Fibroblast of pulmonary artery (primary cell): ENCODE measurements at regions not wholly inside any gene's neighbourhood (a gene's known extent, or its start where the extent isn't known, plus 50 kb on each side); places are given as distances from the start of the nearest gene placed in this dataset.

Source experiments
- DNase-seq: peaks from one replicate; pipeline ENCODE4 v3.0.0-alpha.2; 2010; ENCODE audit warnings: low read depth
- H3K4me3 ChIP-seq: replicated peaks from 2 replicates; pipeline ENCODE4 v1.5.1; 2011; ENCODE audit warnings: low read depth, mild to moderate bottlenecking, control low read depth, low read length, moderate library complexity
- TF ChIP-seq, protein P1 (sequence below): IDR thresholded peaks from 2 replicates; pipeline ENCODE4 v1.5.1; 2011; ENCODE audit warnings: mild to moderate bottlenecking, control low read depth, low read length, inconsistent platforms; ENCODE audit errors: missing control alignments

DNA sequence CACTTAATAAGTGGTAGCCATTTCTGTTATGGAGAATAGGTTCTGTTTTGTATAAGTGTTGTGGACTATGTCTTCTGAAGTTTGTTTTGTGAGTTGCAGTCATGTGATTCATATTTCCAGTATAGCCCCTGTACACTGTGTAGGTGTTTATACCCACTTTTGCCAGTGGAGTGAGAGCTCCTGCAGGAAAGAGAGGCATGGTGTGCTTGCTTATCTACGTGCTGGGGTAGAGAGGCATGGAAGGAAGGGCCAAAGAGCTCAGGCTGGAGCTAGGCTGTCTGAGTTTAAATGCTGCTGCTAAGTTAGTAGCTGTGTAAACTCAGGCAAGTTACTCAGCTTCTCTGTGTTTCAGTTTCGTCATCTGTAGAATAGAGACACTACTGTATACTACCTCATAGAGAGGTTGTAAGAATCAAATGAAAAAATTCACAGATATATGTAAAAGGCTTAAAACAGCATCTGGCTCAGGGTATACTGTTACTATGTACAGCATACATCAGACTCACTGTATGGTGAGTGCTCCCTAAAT, 88.2 kb upstream of the SLC38A2 start:
- TF ChIP-seq, protein P1, sequence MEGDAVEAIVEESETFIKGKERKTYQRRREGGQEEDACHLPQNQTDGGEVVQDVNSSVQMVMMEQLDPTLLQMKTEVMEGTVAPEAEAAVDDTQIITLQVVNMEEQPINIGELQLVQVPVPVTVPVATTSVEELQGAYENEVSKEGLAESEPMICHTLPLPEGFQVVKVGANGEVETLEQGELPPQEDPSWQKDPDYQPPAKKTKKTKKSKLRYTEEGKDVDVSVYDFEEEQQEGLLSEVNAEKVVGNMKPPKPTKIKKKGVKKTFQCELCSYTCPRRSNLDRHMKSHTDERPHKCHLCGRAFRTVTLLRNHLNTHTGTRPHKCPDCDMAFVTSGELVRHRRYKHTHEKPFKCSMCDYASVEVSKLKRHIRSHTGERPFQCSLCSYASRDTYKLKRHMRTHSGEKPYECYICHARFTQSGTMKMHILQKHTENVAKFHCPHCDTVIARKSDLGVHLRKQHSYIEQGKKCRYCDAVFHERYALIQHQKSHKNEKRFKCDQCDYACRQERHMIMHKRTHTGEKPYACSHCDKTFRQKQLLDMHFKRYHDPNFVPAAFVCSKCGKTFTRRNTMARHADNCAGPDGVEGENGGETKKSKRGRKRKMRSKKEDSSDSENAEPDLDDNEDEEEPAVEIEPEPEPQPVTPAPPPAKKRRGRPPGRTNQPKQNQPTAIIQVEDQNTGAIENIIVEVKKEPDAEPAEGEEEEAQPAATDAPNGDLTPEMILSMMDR: no peak
- H3K4me3 ChIP-seq: no peak overlapping the region
- no peak for DNase-seq

DNA sequence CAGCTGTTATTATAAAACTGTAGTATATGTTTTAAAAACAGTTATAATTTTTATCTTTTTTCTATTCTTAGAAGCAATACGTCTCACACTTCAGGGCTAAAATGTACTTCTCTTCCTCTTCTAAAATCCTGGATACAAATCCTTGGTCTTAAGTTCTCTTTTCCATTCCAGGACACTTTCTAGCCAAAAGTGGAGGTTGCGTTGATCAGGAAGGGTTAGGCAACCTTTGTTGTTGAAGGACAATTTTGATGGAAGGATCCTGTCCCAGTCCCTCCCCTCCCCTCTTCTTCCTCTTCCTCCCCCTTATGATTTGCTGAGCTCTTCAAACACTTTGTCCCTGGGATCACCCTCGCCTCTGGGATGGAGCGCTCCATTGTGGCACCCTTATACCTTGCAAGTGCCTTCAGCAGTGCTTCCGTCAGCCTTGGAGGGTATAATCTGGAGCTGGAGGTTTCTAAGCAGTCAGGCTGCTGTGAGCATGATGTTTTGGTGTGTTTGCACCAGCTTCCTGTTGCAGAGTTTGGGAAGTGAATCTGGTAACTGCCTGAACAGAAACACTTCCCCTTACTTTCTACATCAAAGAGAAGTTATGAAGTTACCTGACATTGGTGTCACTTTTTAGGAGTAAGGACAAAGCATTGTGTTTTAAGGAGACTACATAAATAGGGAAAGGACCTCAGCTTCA, 87.4 kb upstream of the SLC38A2 start:
- TF ChIP-seq, protein P1: no peak
- no peak overlapping the region for H3K4me3 ChIP-seq
- no peak for DNase-seq

DNA sequence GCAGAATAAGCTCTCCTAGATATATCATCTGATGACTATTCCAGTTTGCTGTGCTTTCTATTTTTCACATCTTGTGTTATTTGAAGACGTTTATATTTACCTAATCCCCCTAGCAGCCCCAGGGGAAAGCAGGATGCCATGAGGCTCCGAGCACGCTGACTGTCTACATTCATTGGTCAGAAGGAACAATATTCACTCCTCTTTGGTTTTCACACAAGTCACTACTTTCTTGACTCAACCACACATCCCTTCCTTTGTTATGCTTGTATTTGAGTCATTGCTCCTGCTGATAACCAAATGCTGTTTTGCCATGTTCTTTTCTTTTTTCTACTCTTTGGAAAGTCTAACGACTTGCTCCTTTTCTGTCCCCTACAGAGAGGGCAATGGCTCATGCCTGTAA, 86.5 kb upstream of the SLC38A2 start:
- DNase-seq: peak; percentile 87
- TF ChIP-seq, protein P1: no peak
- no peak overlapping the region for H3K4me3 ChIP-seq

DNA sequence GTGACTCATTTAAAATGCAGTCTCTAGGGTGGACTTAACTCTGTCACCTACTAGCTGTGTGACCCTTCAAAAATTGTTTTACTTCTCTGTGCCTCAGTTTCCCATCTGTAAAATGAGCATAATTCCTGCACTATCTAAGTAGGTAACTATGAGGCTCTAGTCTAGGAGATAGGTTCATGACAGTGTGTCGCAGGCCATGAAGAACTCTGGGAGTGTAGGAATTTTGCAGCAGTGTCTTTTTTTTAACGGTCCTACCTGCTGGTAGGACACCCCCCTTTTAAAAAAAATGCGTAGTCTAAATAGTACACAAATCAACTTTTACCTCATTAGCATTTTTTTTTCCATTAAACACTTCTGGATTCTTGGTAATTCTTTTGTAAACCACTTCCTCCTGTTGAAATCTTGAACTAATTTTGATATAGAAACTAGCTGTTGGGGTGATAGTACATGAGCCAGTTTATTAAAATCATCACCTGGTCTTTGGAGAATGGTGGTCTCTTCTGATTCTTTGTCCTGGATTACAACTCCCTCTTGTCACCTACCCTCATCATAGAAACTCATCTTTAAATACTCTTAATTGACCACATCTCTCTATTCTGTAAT, 86.0 kb upstream of the SLC38A2 start:
- TF ChIP-seq, protein P1: no peak
- H3K4me3 ChIP-seq: no peak overlapping the region
- no peak for DNase-seq

DNA sequence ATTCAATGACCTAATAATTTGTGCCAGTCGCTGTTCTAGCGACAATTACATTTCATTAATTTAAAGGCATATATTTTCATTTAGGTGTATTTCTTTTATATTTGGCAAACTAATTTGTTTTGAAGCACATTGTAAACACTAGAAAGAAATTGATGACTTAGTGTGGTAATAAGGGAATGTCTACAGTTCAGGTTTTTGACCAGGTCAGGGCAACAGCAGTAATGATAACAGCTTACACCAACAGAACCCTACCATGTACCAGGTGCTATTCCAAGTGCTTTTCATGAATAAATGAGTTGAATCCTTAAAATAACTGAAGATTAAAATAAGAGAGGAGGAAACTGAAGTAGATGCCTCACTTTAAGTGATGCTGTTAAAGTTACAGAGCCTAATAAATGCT, 85.4 kb upstream of the SLC38A2 start:
- no peak for DNase-seq
- H3K4me3 ChIP-seq: no peak overlapping the region
- TF ChIP-seq, protein P1: no peak

DNA sequence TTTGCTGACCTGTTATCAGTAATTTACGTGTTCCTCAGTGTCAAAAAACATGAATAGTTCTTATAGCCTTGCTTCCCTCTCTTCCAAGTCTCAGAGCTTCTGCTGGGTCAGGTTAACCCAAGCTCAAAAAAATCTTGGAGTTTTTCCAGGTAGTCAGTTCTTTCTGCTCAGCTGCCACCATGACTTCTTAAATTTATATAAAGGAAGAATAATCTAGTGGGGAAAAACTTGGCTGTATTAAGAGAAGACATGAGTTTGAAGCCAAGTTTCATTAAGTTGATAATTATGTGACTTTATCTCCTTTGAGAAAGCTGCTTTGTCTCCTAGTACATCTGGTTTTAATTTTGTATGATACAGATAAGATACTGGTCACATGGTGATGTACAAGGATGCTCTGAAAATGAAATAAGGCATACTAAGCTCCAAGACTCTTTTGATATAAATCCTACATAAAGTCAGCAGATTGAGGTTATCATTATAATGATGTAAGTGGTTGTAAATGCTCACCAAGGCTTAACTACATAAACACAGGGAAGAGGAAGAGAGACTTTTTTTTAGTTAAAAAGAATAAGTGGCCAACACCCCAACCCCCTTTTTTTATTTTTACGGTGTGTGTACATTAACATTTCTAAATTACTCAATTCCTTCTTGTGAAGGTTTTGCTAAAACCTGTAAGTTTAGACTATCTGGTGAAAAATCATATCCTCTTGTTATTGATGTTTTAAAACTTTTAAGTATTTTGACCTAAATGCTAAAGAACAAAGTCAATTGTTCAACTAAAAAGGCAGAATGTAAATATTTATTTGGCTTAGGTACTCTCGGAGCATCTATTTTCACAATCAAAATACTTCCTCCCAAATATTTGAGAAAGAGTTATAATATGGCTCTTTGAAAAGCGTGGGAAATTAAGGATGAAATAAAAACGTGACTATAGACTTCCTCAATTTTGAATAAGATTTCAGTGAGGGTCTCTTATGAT, 84.1 kb upstream of the SLC38A2 start:
- TF ChIP-seq, protein P1: no peak
- DNase-seq: no peak
- H3K4me3 ChIP-seq: no peak overlapping the region
